Amniotic stem cell (primary cell): ENCODE measurements at regions not wholly inside any gene's neighbourhood (a gene's known extent, or its start where the extent isn't known, plus 50 kb on each side); places are given as distances from the start of the nearest gene placed in this dataset.
"Not testable (repeated sequence)": the region's sequence is repeated elsewhere in the genome, so short reads cannot be mapped to it uniquely, and the experiment has no call there.

Experiments used
- DNase-seq: peaks from one replicate; lab custom pipeline; 2025; lab: John Stamatoyannopoulos, UW

- no peak for DNase-seq
Measured at GRCh38 chr4:126136922-126137781, 822.4 kb downstream of the FAT4 start.

DNA sequence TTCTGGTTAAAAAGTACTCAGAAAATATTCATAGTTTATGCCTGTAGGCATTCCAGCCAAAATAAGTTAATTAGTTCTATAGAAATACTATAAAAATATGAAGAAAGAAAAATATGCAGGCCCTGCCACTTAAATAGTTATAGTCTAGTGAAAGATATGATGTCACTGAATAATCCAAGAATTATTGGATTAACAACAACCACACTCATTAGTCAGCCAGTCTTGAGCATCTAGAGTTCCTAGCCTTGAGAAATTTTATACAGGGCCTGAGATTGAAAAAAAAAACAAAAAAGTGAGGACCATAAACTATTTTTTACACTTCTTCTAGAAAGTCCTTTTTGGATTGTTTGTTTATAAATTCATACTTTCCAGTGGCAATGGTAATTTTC is 823.0 kb downstream of the FAT4 start:
- DNase-seq = no peak

GRCh38 chr4:126144543-126145237 is 829.9 kb downstream of the FAT4 start:
- no peak for DNase-seq

- DNase-seq = no peak
Measured at GRCh38 chr4:126168484-126168883, 853.7 kb downstream of the FAT4 start.

GRCh38 chr4:126172126-126172525 is 857.4 kb downstream of the FAT4 start:
- DNase-seq = no peak

GRCh38 chr4:126174627-126175026 is 859.9 kb downstream of the FAT4 start:
- no peak for DNase-seq

GRCh38 chr4:126180642-126181041 is 865.9 kb downstream of the FAT4 start:
- no peak for DNase-seq

DNA sequence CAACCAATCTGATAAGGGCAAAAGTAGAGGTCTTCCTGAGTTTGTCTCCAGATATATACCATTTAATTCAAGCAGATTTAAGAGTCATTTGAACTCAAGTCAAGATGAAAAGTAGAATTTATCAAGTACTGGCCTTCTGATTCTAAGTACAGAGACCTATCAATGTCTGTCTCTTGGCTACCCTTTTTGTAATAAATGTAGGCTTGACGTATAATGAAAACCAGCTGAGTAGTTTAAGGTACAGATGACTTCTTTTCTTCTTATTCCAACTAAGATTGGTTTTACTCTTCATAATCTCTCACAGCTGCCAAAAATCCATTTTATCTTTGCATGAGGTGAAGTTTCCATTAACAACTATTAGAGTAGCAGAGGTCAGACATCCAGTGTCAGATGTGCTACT is 867.6 kb downstream of the FAT4 start:
- no peak for DNase-seq

GRCh38 chr4:126182786-126183185 is 868.0 kb downstream of the FAT4 start:
- DNase-seq = no peak

- no peak for DNase-seq
Measured at GRCh38 chr4:126183206-126183605, 868.5 kb downstream of the FAT4 start.

DNA sequence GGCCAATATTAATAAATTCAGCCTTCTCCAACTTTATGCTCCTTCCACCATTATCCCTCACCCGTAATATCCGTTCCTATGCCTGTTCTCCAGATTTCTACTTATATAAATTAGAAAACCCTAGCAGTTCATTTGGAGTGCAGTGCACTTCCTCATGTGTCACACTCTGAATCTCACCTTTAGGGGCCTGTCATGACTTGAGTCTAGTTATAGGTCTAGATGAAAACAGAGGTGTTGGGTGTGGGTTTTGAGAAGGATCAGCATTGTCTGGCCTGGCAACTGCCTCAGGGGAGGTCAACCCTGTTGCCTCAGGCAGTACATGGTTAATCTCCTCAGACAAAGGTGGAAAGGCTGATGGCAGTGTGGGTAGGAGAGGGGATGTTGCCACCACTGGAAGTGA is 876.8 kb downstream of the FAT4 start:
- DNase-seq = no peak

- DNase-seq = no peak
Measured at GRCh38 chr4:126192506-126192905, 877.8 kb downstream of the FAT4 start.

- not testable (repeated sequence) for DNase-seq
Measured at GRCh38 chr4:126201251-126202138, 886.7 kb downstream of the FAT4 start.

- DNase-seq = no peak
Measured at GRCh38 chr4:126202226-126202625, 887.5 kb downstream of the FAT4 start.

- DNase-seq = no peak
Measured at GRCh38 chr4:126207910-126208309, 893.2 kb downstream of the FAT4 start.

DNA sequence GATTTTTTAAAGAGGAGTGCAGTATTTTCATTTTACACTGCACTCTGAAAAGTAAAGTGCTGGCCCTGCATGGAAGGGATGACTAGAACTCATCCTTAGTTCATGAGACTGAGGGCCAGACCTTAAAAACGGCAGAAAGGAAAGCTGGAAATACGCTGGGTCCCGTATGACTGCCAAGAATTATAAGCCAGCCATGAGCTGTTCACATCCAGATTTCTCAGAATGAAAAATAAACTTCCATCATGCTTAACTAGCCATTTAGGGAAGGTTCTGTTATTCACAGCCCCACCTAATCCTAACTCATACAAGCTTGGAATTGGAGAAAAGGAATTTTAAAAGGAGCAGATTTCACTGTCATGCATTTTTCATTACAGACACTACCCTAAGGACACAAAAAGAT is 894.4 kb downstream of the FAT4 start:
- DNase-seq = no peak

DNA sequence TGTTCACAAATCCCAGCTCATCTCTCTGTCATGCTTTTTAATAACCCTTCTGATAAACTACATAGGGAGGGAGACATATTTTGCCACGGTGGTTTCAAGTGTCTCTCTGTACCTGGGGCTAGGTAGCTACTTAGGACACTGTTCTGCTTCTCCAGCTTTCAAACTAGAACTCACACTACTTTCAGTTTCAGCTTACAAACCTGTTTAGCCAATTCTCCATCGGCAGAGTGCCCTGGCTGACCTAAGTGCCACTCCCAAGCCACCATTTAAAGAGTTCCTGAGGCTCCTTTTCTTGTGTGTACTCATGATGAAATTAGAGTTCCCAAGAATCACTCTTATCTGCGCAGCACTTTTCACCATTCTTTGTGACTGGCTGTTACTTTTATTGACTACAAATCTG is 899.2 kb downstream of the FAT4 start:
- DNase-seq = no peak

DNA sequence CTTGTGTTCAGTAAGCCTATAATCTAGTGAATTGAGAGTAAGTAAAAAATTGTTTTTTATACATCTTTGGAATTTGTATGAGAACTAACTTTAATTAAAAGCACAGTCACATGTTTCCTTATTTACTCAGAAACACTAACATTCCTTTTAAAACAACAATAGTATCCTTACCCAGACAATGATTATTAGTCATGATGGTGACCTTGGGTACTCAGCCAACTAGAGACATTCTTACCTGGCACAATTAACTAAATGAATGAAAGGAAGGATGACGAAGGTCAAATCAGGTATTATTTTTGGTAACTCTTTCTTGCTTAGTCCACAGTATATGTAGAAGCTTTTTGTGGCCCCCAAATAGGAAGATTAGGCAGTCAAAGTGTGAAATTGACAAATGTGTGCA is 901.0 kb downstream of the FAT4 start:
- no peak for DNase-seq

- no peak for DNase-seq
Measured at GRCh38 chr4:126216611-126217010, 901.9 kb downstream of the FAT4 start.

DNA sequence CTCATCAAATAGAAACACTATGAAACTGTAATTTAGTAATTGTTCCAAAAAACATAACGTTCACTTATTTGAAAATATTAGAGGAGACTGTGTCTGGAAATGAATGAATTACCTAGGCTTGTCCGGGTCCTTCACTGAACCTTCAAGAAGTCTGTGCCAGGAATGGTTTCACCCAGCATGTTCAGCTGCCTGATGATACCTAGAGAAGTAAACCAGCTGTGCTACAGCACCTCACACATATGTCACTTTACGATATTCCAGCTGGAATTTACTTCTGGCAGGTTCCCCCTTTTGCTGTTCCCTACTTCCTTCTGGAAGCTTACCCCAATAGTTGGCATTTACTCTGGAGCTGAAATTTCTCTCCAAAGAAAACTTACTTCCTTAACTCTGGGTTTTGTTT is 906.5 kb downstream of the FAT4 start:
- no peak for DNase-seq

DNA sequence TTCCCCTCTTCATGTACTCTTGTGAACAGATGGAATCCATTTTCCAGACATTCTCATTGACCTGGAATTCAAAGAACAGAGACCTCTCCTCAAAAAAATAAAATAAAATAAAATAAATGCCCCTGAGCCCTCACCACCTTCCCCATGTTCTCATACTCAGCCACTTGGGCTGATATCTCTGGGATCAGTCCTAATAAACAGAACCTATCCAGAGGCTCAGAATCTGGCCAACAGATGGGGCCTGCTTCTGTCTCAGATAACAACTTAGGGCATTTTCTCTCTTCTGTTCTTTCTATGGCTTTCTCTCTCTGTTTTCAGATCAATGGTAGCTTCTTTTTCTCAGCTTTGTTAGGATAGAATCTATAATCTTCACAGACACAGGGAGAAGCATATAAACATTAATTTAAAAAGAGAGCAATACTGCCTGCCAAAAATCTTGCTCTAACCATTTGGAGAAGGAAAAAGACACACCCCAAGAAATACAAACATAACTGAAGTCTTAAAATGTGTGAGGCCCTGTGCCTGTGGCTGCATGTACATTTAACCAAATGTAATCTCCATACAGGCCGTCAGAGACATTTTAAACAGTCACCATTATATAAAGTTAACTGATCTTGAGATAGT is 907.1 kb downstream of the FAT4 start:
- no peak for DNase-seq

GRCh38 chr4:126223784-126224407 is 909.1 kb downstream of the FAT4 start:
- no peak for DNase-seq
